ENCODE measurements at regions not wholly inside any gene's neighbourhood (a gene's known extent, or its start where the extent isn't known, plus 50 kb on each side); places are given as distances from the start of the nearest gene placed in this dataset.

- ChIA-PET CTCF (ENCODE audit: unreplicated experiment) (no interaction called here), POLR2A (no interaction called here)
- no peak for DNase-seq (ENCODE audit: low spot score)
- BruUV-seq (replicated peaks): no TSS peak
- Histone ChIP-seq H3K79me2 (ENCODE audit: insufficient read depth, low read depth, low read length) (no peaks in the 10 kb centered on the region), H2AFZ (ENCODE audit: low read length) (no peak overlapping the region), H3K9me2 (ENCODE audit: insufficient read depth, low read length) (no peaks in the 10 kb centered on the region), H3K36me3 (ENCODE audit: insufficient read depth, low read length) (no peaks in the 10 kb centered on the region), H3K9me3 (ENCODE audit: low read length) (no peaks in the 10 kb centered on the region), H3K4me3 (ENCODE audit: low read depth, low read length, poor library complexity, severe bottlenecking) (no peak overlapping the region), H3K4me1 (ENCODE audit: insufficient read depth, low read length, poor library complexity, severe bottlenecking) (no peaks in the 10 kb centered on the region), H4K20me1 (ENCODE audit: insufficient read depth, low read length) (no peaks in the 10 kb centered on the region), H3K27ac (ENCODE audit: low read depth, low read length, poor library complexity, severe bottlenecking) (no peak overlapping the region), H3K4me2 (ENCODE audit: low read length) (no peak overlapping the region)
- TF ChIP-seq EZH2phosphoT487 (IDR thresholded peaks at IDR 0.05; ENCODE audit: borderline replicate concordance, low read depth, low read length): no peak
- TF ChIP-seq, protein P1, sequence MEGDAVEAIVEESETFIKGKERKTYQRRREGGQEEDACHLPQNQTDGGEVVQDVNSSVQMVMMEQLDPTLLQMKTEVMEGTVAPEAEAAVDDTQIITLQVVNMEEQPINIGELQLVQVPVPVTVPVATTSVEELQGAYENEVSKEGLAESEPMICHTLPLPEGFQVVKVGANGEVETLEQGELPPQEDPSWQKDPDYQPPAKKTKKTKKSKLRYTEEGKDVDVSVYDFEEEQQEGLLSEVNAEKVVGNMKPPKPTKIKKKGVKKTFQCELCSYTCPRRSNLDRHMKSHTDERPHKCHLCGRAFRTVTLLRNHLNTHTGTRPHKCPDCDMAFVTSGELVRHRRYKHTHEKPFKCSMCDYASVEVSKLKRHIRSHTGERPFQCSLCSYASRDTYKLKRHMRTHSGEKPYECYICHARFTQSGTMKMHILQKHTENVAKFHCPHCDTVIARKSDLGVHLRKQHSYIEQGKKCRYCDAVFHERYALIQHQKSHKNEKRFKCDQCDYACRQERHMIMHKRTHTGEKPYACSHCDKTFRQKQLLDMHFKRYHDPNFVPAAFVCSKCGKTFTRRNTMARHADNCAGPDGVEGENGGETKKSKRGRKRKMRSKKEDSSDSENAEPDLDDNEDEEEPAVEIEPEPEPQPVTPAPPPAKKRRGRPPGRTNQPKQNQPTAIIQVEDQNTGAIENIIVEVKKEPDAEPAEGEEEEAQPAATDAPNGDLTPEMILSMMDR (conservative IDR thresholded peaks at IDR 0.05; ENCODE audit: low read length): no peak
- intact Hi-C loops (cut with micrococcal nuclease; ENCODE audit: unreplicated experiment): no loop called here
These were observed 50.0 kb downstream of the PABIR2 start for GRCh38 chrX:134747006-134747405.

DNA sequence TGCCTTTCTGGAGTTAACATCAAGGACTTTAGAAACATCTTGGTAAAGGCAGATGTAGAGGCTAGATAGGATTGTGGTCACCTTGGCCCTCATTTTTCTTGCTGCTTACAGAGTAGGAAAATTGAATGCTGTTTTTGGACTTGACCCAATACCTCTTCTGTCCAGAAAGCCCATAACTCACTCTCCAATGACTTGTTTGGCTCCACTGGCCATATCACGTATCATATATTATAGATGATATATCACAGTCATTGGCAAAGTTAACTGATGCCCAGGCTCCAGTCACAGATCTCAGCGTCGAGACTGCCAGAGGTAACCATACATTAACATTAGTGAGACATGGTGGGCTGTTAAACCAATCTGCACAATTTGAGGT, 50.6 kb downstream of the PABIR2 start:
- H3K36me3 ChIP-seq (ENCODE audit: insufficient read depth, low read length): no peaks in the 10 kb centered on the region
- no peaks in the 10 kb centered on the region for H3K9me3 ChIP-seq (ENCODE audit: low read length)
- ChIA-PET CTCF (ENCODE audit: unreplicated experiment) (no interaction called here), POLR2A (no interaction called here)
- no peaks in the 10 kb centered on the region for H3K9me2 ChIP-seq (ENCODE audit: insufficient read depth, low read length)
- no peak overlapping the region for H3K27ac ChIP-seq (ENCODE audit: low read depth, low read length, poor library complexity, severe bottlenecking)
- no peak overlapping the region for H3K4me2 ChIP-seq (ENCODE audit: low read length)
- no peaks in the 10 kb centered on the region for H4K20me1 ChIP-seq (ENCODE audit: insufficient read depth, low read length)
- no peak for DNase-seq (ENCODE audit: low spot score)
- H3K4me1 ChIP-seq (ENCODE audit: insufficient read depth, low read length, poor library complexity, severe bottlenecking): no peaks in the 10 kb centered on the region
- H3K4me3 ChIP-seq (ENCODE audit: low read depth, low read length, poor library complexity, severe bottlenecking): no peak overlapping the region
- H3K79me2 ChIP-seq (ENCODE audit: insufficient read depth, low read depth, low read length): no peaks in the 10 kb centered on the region
- intact Hi-C loops (cut with micrococcal nuclease; ENCODE audit: unreplicated experiment): no loop called here
- TF ChIP-seq, protein P1 (conservative IDR thresholded peaks at IDR 0.05; ENCODE audit: low read length): no peak
- TF ChIP-seq EZH2phosphoT487 (IDR thresholded peaks at IDR 0.05; ENCODE audit: borderline replicate concordance, low read depth, low read length): no peak
- no peak overlapping the region for H2AFZ ChIP-seq (ENCODE audit: low read length)
- BruUV-seq (replicated peaks): no TSS peak

DNA sequence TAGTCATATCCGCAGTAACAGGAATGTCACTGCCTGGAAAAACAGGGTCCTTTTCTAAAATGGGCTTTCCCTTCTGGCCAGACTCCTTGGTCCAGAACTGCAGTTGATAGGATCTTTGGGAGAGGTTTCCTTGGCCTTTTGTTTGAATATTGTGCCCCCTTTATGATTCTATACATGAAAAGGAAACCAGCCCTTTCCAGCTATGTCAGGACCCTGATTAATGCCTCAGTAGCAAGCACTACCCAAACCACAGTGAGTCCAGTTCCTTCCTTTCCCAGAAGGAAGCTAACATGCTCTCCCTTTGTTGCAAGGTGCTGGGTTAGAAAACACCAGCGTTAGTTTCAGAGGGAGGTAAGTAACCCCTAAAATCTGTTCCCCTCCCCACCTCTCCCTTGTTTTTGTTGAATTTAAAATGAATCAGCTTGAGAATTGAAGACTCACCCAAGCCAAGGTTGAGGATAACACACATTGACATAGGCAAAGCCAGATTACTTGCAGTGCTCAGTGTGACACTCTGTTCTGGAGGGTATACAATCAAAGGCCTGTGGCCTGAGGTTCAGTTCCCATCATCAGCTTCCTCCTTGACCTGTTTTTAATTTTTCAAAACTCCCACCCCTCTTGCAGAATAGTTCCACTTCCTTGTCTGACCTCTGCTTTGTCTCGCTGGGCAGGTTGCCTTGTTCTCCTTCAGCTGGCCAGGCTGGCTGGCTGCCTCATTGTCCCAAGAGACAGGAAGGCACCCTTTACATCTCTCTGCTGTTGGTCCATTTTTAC, 51.2 kb downstream of the PABIR2 start:
- Histone ChIP-seq H3K79me2 (ENCODE audit: insufficient read depth, low read depth, low read length) (no peaks in the 10 kb centered on the region), H3K4me2 (ENCODE audit: low read length) (no peak overlapping the region), H3K9me2 (ENCODE audit: insufficient read depth, low read length) (no peaks in the 10 kb centered on the region), H3K27ac (ENCODE audit: low read depth, low read length, poor library complexity, severe bottlenecking) (no peak overlapping the region), H3K4me1 (ENCODE audit: insufficient read depth, low read length, poor library complexity, severe bottlenecking) (no peaks in the 10 kb centered on the region), H3K4me3 (ENCODE audit: low read depth, low read length, poor library complexity, severe bottlenecking) (no peak overlapping the region), H3K9me3 (ENCODE audit: low read length) (no peaks in the 10 kb centered on the region), H2AFZ (ENCODE audit: low read length) (no peak overlapping the region), H3K36me3 (ENCODE audit: insufficient read depth, low read length) (no peaks in the 10 kb centered on the region), H4K20me1 (ENCODE audit: insufficient read depth, low read length) (no peaks in the 10 kb centered on the region)
- CTCF ChIA-PET (ENCODE audit: unreplicated experiment): no interaction called here
- BruUV-seq (replicated peaks): no TSS peak
- no peak for TF ChIP-seq EZH2phosphoT487 (IDR thresholded peaks at IDR 0.05; ENCODE audit: borderline replicate concordance, low read depth, low read length)
- TF ChIP-seq, protein P1 (conservative IDR thresholded peaks at IDR 0.05; ENCODE audit: low read length): no peak
- DNase-seq (ENCODE audit: low spot score): no peak
- POLR2A ChIA-PET: no interaction called here
- intact Hi-C loops (cut with micrococcal nuclease; ENCODE audit: unreplicated experiment): no loop called here

Measured in OCI-LY7 (cell line).